ENCODE measurements at regions not wholly inside any gene's neighbourhood (a gene's known extent, or its start where the extent isn't known, plus 50 kb on each side); places are given as distances from the start of the nearest gene placed in this dataset.
A peak's percentile ranks its signal among the peaks of the same experiment; 100 is the strongest.

DNA sequence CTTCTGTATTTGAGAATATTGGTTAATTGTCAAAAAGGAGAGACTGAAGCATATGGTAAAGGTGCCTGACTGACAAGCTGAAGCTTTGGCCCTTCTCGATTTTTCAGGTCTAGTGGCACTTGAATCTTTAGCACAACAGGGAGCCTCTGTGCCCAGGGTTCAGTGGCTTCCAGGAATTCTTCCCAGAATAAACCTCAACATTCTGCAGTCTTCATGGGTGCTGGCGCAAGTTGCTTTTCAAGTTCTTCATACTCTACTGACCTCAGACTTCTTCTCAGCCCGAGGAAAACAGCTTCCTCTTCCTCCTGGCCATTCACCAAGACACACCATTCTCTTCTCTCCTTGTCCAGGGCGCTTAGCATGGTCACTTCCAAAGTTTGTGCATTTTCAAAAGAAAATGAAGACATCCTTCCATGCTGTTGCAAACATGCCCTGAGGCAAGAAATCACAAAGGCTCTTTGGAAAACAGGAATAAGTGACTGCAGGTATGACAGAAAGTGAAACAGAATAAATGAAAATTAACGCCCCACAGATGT is 89.9 kb downstream of the MGST1 start:
- no peak for DNase-seq (ENCODE audit: low spot score)
- no peak overlapping the region for H3K27ac Mint-ChIP-seq (ENCODE audit: unreplicated experiment)
- no peaks in the 10 kb centered on the region for H3K27me3 Mint-ChIP-seq (ENCODE audit: low read depth)
- no peaks in the 10 kb centered on the region for H3K4me1 Mint-ChIP-seq (ENCODE audit: low read depth)
- peaks cover 3% of the 10 kb centered on the region for H3K36me3 Mint-ChIP-seq (ENCODE audit: low read depth)
- H3K9me3 Mint-ChIP-seq (ENCODE audit: low read depth), result peaks cover 14% of the 10 kb centered on the region
- TF ChIP-seq, protein P1, sequence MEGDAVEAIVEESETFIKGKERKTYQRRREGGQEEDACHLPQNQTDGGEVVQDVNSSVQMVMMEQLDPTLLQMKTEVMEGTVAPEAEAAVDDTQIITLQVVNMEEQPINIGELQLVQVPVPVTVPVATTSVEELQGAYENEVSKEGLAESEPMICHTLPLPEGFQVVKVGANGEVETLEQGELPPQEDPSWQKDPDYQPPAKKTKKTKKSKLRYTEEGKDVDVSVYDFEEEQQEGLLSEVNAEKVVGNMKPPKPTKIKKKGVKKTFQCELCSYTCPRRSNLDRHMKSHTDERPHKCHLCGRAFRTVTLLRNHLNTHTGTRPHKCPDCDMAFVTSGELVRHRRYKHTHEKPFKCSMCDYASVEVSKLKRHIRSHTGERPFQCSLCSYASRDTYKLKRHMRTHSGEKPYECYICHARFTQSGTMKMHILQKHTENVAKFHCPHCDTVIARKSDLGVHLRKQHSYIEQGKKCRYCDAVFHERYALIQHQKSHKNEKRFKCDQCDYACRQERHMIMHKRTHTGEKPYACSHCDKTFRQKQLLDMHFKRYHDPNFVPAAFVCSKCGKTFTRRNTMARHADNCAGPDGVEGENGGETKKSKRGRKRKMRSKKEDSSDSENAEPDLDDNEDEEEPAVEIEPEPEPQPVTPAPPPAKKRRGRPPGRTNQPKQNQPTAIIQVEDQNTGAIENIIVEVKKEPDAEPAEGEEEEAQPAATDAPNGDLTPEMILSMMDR (IDR thresholded peaks at IDR 0.05), result no peak
- H3K4me3 Mint-ChIP-seq (ENCODE audit: unreplicated experiment), result no peak overlapping the region

DNA sequence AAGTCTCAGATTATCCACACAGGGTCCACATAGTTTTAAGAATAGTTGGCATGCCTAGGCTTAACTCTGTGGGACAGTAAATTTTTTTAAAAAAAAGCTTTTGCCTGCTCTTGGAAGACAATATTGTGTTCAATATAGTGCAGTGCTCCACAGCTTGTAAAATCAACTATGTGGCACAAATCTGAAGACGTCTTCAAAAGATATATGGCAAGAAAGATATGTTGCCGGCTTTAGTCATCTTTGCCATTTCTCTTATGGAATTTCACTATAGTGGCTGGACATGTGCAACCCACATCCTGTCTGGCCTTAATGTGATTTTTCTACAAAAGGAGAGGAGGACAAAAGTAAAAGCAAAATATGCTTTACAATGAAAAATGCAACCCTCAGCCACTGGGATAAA is 90.5 kb downstream of the MGST1 start:
- no peak overlapping the region for H3K27ac Mint-ChIP-seq (ENCODE audit: unreplicated experiment)
- peaks cover 3% of the 10 kb centered on the region for H3K36me3 Mint-ChIP-seq (ENCODE audit: low read depth)
- no peaks in the 10 kb centered on the region for H3K4me1 Mint-ChIP-seq (ENCODE audit: low read depth)
- DNase-seq (ENCODE audit: low spot score), result no peak
- TF ChIP-seq, protein P1 (IDR thresholded peaks at IDR 0.05), result no peak
- H3K27me3 Mint-ChIP-seq (ENCODE audit: low read depth), result no peaks in the 10 kb centered on the region
- H3K4me3 Mint-ChIP-seq (ENCODE audit: unreplicated experiment), result no peak overlapping the region
- H3K9me3 Mint-ChIP-seq (ENCODE audit: low read depth), result peaks cover 14% of the 10 kb centered on the region

DNA sequence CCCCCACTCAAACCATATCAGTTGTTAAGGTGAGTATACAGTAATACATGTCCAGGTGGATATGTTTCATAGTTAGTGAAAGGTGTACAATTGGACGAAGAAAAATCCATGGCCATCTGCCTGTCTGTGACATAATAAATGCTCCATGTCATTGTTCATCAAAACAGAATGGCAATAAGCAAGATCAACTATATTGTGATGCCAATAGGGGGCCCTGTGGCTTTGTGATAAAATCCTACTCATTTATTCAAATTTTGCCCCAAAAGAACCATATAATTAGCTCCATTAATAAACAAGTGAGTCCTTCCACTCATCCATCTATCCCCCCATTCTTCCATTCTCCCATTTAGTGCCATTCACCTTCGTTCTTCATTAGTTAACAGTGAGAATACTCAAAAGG is 102.0 kb downstream of the MGST1 start:
- no peak for DNase-seq (ENCODE audit: low spot score)
- no peaks in the 10 kb centered on the region for H3K36me3 Mint-ChIP-seq (ENCODE audit: low read depth)
- no peaks in the 10 kb centered on the region for H3K27me3 Mint-ChIP-seq (ENCODE audit: low read depth)
- TF ChIP-seq, protein P1 (IDR thresholded peaks at IDR 0.05), result peak; percentile 20
- peaks cover 2% of the 10 kb centered on the region for H3K4me1 Mint-ChIP-seq (ENCODE audit: low read depth)
- no peak overlapping the region for H3K27ac Mint-ChIP-seq (ENCODE audit: unreplicated experiment)
- no peaks in the 10 kb centered on the region for H3K9me3 Mint-ChIP-seq (ENCODE audit: low read depth)
- H3K4me3 Mint-ChIP-seq (ENCODE audit: unreplicated experiment), result no peak overlapping the region

DNA sequence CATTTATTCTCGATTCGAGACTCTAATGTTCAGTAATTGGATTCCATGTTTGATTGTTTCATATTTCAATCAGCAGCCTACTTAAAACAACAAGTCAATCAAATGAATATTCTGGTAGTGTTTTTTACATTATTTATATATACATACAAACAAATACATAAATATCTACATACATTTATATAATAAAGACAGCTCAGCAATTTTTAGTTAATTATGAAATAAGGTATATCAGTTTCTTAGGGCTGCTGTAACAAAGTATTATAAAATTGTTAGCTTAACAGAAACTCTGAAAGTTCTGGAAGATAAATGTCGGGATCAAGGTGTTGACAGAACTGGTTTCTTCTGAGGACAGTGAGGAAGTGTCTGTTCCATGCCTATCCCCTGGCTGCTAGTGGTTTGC is 105.9 kb downstream of the MGST1 start:
- DNase-seq (ENCODE audit: low spot score), result no peak
- no peaks in the 10 kb centered on the region for H3K36me3 Mint-ChIP-seq (ENCODE audit: low read depth)
- no peaks in the 10 kb centered on the region for H3K27me3 Mint-ChIP-seq (ENCODE audit: low read depth)
- no peak overlapping the region for H3K27ac Mint-ChIP-seq (ENCODE audit: unreplicated experiment)
- TF ChIP-seq, protein P1 (IDR thresholded peaks at IDR 0.05), result no peak
- no peaks in the 10 kb centered on the region for H3K9me3 Mint-ChIP-seq (ENCODE audit: low read depth)
- peaks cover 6% of the 10 kb centered on the region for H3K4me1 Mint-ChIP-seq (ENCODE audit: low read depth)
- H3K4me3 Mint-ChIP-seq (ENCODE audit: unreplicated experiment), result no peak overlapping the region

DNA sequence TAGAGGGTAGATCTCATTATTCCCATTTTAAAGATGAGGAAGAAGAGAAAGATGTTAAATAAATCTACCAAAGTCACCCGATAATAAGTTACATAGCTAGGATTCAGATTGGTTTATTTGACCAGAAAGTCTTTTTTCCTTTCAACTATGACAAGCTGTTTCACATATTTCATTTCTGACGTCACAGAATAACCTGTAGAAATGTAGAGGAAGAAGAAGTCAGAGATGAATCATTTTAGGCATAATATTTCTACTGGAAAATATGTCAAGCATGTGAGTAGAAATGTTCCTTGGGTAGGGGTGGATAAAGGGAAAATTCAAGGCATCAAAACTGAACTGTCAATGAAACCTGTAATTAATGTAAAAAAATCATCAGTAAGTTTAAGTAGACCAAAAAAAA is 107.0 kb downstream of the MGST1 start:
- no peaks in the 10 kb centered on the region for H3K36me3 Mint-ChIP-seq (ENCODE audit: low read depth)
- no peak for DNase-seq (ENCODE audit: low spot score)
- H3K27me3 Mint-ChIP-seq (ENCODE audit: low read depth), result no peaks in the 10 kb centered on the region
- TF ChIP-seq, protein P1 (IDR thresholded peaks at IDR 0.05), result no peak
- no peaks in the 10 kb centered on the region for H3K9me3 Mint-ChIP-seq (ENCODE audit: low read depth)
- no peak overlapping the region for H3K4me3 Mint-ChIP-seq (ENCODE audit: unreplicated experiment)
- H3K27ac Mint-ChIP-seq (ENCODE audit: unreplicated experiment), result peak overlapping the region; percentile 22
- H3K4me1 Mint-ChIP-seq (ENCODE audit: low read depth), result peaks cover 6% of the 10 kb centered on the region

All from chondrocyte (in vitro differentiated cells).